Fibroblast of villous mesenchyme (primary cell): ENCODE measurements at regions not wholly inside any gene's neighbourhood (a gene's known extent, or its start where the extent isn't known, plus 50 kb on each side); places are given as distances from the start of the nearest gene placed in this dataset.

Source experiments
- DNase-seq: peaks from one replicate; pipeline ENCODE4 v3.0.0-alpha.2; 2010; ENCODE audit warnings: low read depth
- H3K4me3 ChIP-seq: 2 replicates; pipeline ENCODE4 v1.5.1; 2011; ENCODE audit warnings: low read depth, mild to moderate bottlenecking, low read length
- CTCF ChIP-seq: IDR thresholded peaks from 2 replicates; pipeline ENCODE4 v1.5.1; 2012; ENCODE audit warnings: low read depth, mild to moderate bottlenecking, low read length; ENCODE audit not compliant: insufficient read depth

GRCh38 chr21:34004974-34005373 lies 68.4 kb upstream of the MRPS6 start:
- peak; percentile 17 for DNase-seq
- no peak for TF ChIP-seq CTCF
- H3K4me3 ChIP-seq = no peak overlapping the region

- peak; percentile 71 for DNase-seq
- no peak for TF ChIP-seq CTCF
- H3K4me3 ChIP-seq = no peak overlapping the region
Measured at GRCh38 chr21:34004013-34004938, 69.1 kb upstream of the MRPS6 start.

GRCh38 chr21:34003428-34003827 lies 70.0 kb upstream of the MRPS6 start:
- DNase-seq = no peak
- no peak for TF ChIP-seq CTCF
- H3K4me3 ChIP-seq = no peak overlapping the region

- H3K4me3 ChIP-seq = no peak overlapping the region
- no peak for TF ChIP-seq CTCF
- DNase-seq = no peak
Measured at GRCh38 chr21:34000375-34000774, 73.0 kb upstream of the MRPS6 start.

GRCh38 chr21:33998809-33999208 lies 74.6 kb upstream of the MRPS6 start:
- no peak for DNase-seq
- no peak for TF ChIP-seq CTCF
- no peak overlapping the region for H3K4me3 ChIP-seq

DNA sequence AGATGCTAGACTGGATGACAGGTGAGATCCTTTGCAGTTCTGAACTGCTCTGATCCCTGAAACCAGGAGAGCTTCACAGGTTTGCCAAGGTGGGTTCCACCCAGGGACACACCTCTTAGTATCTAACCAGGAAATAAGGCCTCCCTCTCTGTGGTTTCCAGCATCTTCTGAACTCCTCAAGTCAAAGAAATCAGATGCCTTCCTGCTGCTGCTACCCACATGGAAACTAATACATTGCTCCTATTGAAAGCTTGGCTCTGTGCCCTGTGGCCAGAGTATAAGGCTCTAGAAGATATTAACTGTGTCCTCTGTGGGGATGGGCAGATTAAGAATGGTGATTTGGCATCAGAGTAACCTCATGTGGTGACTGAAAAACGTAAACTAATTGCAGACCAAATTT lies 75.0 kb upstream of the MRPS6 start:
- TF ChIP-seq CTCF = no peak
- no peak for DNase-seq
- no peak overlapping the region for H3K4me3 ChIP-seq

GRCh38 chr21:33997436-33997835 lies 75.9 kb upstream of the MRPS6 start:
- H3K4me3 ChIP-seq = no peak overlapping the region
- no peak for TF ChIP-seq CTCF

More at GRCh38 chr21:33997436-33997835, 75.9 kb upstream of the MRPS6 start:
- no peak for DNase-seq
